ENCODE measurements at regions not wholly inside any gene's neighbourhood (a gene's known extent, or its start where the extent isn't known, plus 50 kb on each side); places are given as distances from the start of the nearest gene placed in this dataset.

DNA sequence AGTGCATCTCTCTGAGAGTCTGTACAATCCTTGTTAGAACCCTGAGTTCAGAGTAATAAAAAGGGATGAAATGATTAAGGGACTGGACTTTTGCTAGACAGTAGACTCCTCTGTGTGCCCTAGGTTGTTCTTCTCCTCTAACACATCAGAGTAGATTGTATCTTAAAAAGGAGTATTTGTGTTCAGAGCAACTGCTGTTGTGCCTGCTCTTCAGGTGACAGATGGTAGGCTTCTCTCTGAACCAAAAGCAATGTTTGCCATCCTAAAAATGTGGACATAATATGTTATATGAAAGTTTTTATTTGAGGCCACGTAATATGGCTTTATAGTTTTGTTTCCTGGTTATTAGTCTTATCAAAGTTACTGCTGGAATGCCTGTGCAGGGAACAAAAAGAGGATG is 588.6 kb upstream of the FAT1 start:
- no peak overlapping the region for H2BK20ac ChIP-seq (ENCODE audit: low read depth, low read length, poor library complexity, severe bottlenecking)
- peaks cover 7% of the 10 kb centered on the region in 2 experiments; a peak in 3 of 4 replicates for H3K4me1 Mint-ChIP-seq
- no peak for DNase-seq
- H4K8ac ChIP-seq (replicated peaks; ENCODE audit: insufficient read length, low read depth, low read length): no peak overlapping the region
- TF ChIP-seq, protein P1, sequence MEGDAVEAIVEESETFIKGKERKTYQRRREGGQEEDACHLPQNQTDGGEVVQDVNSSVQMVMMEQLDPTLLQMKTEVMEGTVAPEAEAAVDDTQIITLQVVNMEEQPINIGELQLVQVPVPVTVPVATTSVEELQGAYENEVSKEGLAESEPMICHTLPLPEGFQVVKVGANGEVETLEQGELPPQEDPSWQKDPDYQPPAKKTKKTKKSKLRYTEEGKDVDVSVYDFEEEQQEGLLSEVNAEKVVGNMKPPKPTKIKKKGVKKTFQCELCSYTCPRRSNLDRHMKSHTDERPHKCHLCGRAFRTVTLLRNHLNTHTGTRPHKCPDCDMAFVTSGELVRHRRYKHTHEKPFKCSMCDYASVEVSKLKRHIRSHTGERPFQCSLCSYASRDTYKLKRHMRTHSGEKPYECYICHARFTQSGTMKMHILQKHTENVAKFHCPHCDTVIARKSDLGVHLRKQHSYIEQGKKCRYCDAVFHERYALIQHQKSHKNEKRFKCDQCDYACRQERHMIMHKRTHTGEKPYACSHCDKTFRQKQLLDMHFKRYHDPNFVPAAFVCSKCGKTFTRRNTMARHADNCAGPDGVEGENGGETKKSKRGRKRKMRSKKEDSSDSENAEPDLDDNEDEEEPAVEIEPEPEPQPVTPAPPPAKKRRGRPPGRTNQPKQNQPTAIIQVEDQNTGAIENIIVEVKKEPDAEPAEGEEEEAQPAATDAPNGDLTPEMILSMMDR (conservative IDR thresholded peaks at IDR 0.05): no peak
- H4K91ac ChIP-seq (ENCODE audit: insufficient read length, low read depth, low read length): no peak overlapping the region
- H3K18ac ChIP-seq (ENCODE audit: insufficient read length, low read depth, low read length): no peak overlapping the region
- no peak overlapping the region for H3K27ac Mint-ChIP-seq
- no peak overlapping the region for H3K27ac ChIP-seq (ENCODE audit: insufficient read length, low read depth, low read length)
- no peak overlapping the region for H3T11ph ChIP-seq (ENCODE audit: low read length)
- H3K14ac ChIP-seq (ENCODE audit: insufficient read depth, low read length): no peak overlapping the region
- no peak overlapping the region for H3K23ac ChIP-seq (ENCODE audit: insufficient read length, low read depth, low read length)
- H3K79me2 ChIP-seq (ENCODE audit: insufficient read depth, low read length): no peaks in the 10 kb centered on the region
- no peak overlapping the region for H3K56ac ChIP-seq (ENCODE audit: insufficient read length, low read depth, low read length)
- H2BK120ac ChIP-seq (ENCODE audit: low read depth, low read length, poor library complexity, severe bottlenecking): no peak overlapping the region
- H3K27me3 ChIP-seq (ENCODE audit: insufficient read depth, low read length): no peaks in the 10 kb centered on the region
- no peak overlapping the region for H2AK5ac ChIP-seq (ENCODE audit: insufficient read length, low read length)
- no peak overlapping the region for H2BK15ac ChIP-seq (ENCODE audit: low read depth, low read length)
- H3K36me3 Mint-ChIP-seq (ENCODE audit: insufficient read depth in 1 of 3, low read depth in 3 of 3): no peaks in the 10 kb centered on the region; a peak in 1 of 7 replicates
- H3K9me3 Mint-ChIP-seq: no peaks in the 10 kb centered on the region; a peak in 2 of 5 replicates
- no peaks in the 10 kb centered on the region for H3K27me3 Mint-ChIP-seq (ENCODE audit: low read depth)
- H3K23me2 ChIP-seq (ENCODE audit: insufficient read length, low read depth, low read length, poor library complexity, severe bottlenecking): no peaks in the 10 kb centered on the region
- no peak overlapping the region for H3K9ac ChIP-seq (ENCODE audit: extremely low read depth, insufficient read length, low read length)
- H3K4ac ChIP-seq (ENCODE audit: low read depth, low read length): no peak overlapping the region
- no peak overlapping the region for H3K4me2 ChIP-seq (ENCODE audit: insufficient read depth, insufficient read length, low read length)
- no peak overlapping the region for H4K5ac ChIP-seq (ENCODE audit: insufficient read length, low read depth, low read length)
- H2BK12ac ChIP-seq (ENCODE audit: insufficient read length, low read depth, low read length): no peak overlapping the region
- H2BK5ac ChIP-seq (ENCODE audit: insufficient read length, low read length): no peak overlapping the region
- H3K9me3 ChIP-seq (ENCODE audit: control insufficient read depth, low read depth, low read length): no peaks in the 10 kb centered on the region
- H4K20me1 ChIP-seq (ENCODE audit: control insufficient read depth, insufficient read depth, insufficient read length): no peaks in the 10 kb centered on the region
- H3K4me3 Mint-ChIP-seq: no peak overlapping the region
- no peak overlapping the region for H2AFZ ChIP-seq (ENCODE audit: low read length)
- no peaks in the 10 kb centered on the region for H3K4me1 ChIP-seq (ENCODE audit: insufficient read depth, low read length)
- no peaks in the 10 kb centered on the region for H3K79me1 ChIP-seq (ENCODE audit: insufficient read depth, low read depth, low read length, poor library complexity, severe bottlenecking)
- no CpG with 5 or more reads among the region's 1 CpG for WGBS (ENCODE audit: extremely low coverage, insufficient read length, low lambda C conversion rate)
